ENCODE measurements at regions not wholly inside any gene's neighbourhood (a gene's known extent, or its start where the extent isn't known, plus 50 kb on each side); places are given as distances from the start of the nearest gene placed in this dataset.

GRCh38 chr2:58720033-58720769 lies 479.1 kb upstream of the FANCL start:
- Histone ChIP-seq H3K4me1 (ENCODE audit: low read length) (no peaks in the 10 kb centered on the region), H3F3A (ENCODE audit: insufficient read depth, low read length) (no peaks in the 10 kb centered on the region), H3K4me2 (ENCODE audit: low read depth, low read length) (no peak overlapping the region), H2AFZ (ENCODE audit: low read length) (no peak overlapping the region), H3K9me2 (replicated peaks; ENCODE audit: insufficient read depth, low read length) (no peaks in the 10 kb centered on the region), H3K36me3 (replicated peaks; ENCODE audit: insufficient read depth, low read length) (no peaks in the 10 kb centered on the region), H3K27ac (ENCODE audit: low read length) (no peak overlapping the region), H3K9ac (ENCODE audit: low read length) (no peak overlapping the region), H3K79me2 (ENCODE audit: low read length) (no peaks in the 10 kb centered on the region), H3K27me3 (replicated peaks; ENCODE audit: insufficient read depth, low read length) (no peaks in the 10 kb centered on the region), H4K20me1 (ENCODE audit: insufficient read depth, low read length) (no peaks in the 10 kb centered on the region), H3K9me3 (replicated peaks; ENCODE audit: insufficient read depth, low read length) (no peaks in the 10 kb centered on the region), H3K4me3 (ENCODE audit: low read length) (no peak overlapping the region)
- DNase-seq: no peak
- no peak for TF ChIP-seq EZH2phosphoT487 (IDR thresholded peaks at IDR 0.05; ENCODE audit: low read length)
- TF ChIP-seq CTCF (IDR thresholded peaks at IDR 0.05; ENCODE audit: low read length): no peak
- TF ChIP-seq EZH2 (optimal IDR thresholded peaks at IDR 0.05; ENCODE audit: low read depth, low read length): no peak

GRCh38 chr2:58715344-58715743 lies 474.2 kb upstream of the FANCL start:
- TF ChIP-seq EZH2 (optimal IDR thresholded peaks at IDR 0.05; ENCODE audit: low read depth, low read length) (no peak), EZH2phosphoT487 (IDR thresholded peaks at IDR 0.05; ENCODE audit: low read length) (no peak), CTCF (IDR thresholded peaks at IDR 0.05; ENCODE audit: low read length) (no peak)
- no peaks in the 10 kb centered on the region for H3K27me3 ChIP-seq (replicated peaks; ENCODE audit: insufficient read depth, low read length)
- no peak overlapping the region for H3K27ac ChIP-seq (ENCODE audit: low read length)
- no peaks in the 10 kb centered on the region for H3K9me2 ChIP-seq (replicated peaks; ENCODE audit: insufficient read depth, low read length)
- no peaks in the 10 kb centered on the region for H3K79me2 ChIP-seq (ENCODE audit: low read length)
- H3K4me2 ChIP-seq (ENCODE audit: low read depth, low read length): no peak overlapping the region
- H3F3A ChIP-seq (ENCODE audit: insufficient read depth, low read length): no peaks in the 10 kb centered on the region
- H3K9me3 ChIP-seq (replicated peaks; ENCODE audit: insufficient read depth, low read length): no peaks in the 10 kb centered on the region
- no peak for DNase-seq
- H2AFZ ChIP-seq (ENCODE audit: low read length): no peak overlapping the region
- no peaks in the 10 kb centered on the region for H3K4me1 ChIP-seq (ENCODE audit: low read length)
- H3K4me3 ChIP-seq (ENCODE audit: low read length): no peak overlapping the region
- no peak overlapping the region for H3K9ac ChIP-seq (ENCODE audit: low read length)
- H4K20me1 ChIP-seq (ENCODE audit: insufficient read depth, low read length): no peaks in the 10 kb centered on the region
- H3K36me3 ChIP-seq (replicated peaks; ENCODE audit: insufficient read depth, low read length): no peaks in the 10 kb centered on the region

- TF ChIP-seq CTCF (IDR thresholded peaks at IDR 0.05; ENCODE audit: low read length) (no peak), EZH2 (optimal IDR thresholded peaks at IDR 0.05; ENCODE audit: low read depth, low read length) (no peak), EZH2phosphoT487 (IDR thresholded peaks at IDR 0.05; ENCODE audit: low read length) (no peak)
- DNase-seq: no peak
- Histone ChIP-seq H4K20me1 (ENCODE audit: insufficient read depth, low read length) (no peaks in the 10 kb centered on the region), H3K27me3 (replicated peaks; ENCODE audit: insufficient read depth, low read length) (no peaks in the 10 kb centered on the region), H2AFZ (ENCODE audit: low read length) (no peak overlapping the region), H3K9me2 (replicated peaks; ENCODE audit: insufficient read depth, low read length) (no peaks in the 10 kb centered on the region), H3K9ac (ENCODE audit: low read length) (no peak overlapping the region), H3K4me1 (ENCODE audit: low read length) (no peaks in the 10 kb centered on the region), H3F3A (ENCODE audit: insufficient read depth, low read length) (no peaks in the 10 kb centered on the region), H3K36me3 (replicated peaks; ENCODE audit: insufficient read depth, low read length) (no peaks in the 10 kb centered on the region), H3K4me3 (ENCODE audit: low read length) (no peak overlapping the region), H3K4me2 (ENCODE audit: low read depth, low read length) (no peak overlapping the region), H3K9me3 (replicated peaks; ENCODE audit: insufficient read depth, low read length) (no peaks in the 10 kb centered on the region), H3K79me2 (ENCODE audit: low read length) (no peaks in the 10 kb centered on the region), H3K27ac (ENCODE audit: low read length) (no peak overlapping the region)
Observed at GRCh38 chr2:58714238-58714637, 473.1 kb upstream of the FANCL start.

Data from MM.1S (cell line).